ENCODE measurements at regions not wholly inside any gene's neighbourhood (a gene's known extent, or its start where the extent isn't known, plus 50 kb on each side); places are given as distances from the start of the nearest gene placed in this dataset.

DNA sequence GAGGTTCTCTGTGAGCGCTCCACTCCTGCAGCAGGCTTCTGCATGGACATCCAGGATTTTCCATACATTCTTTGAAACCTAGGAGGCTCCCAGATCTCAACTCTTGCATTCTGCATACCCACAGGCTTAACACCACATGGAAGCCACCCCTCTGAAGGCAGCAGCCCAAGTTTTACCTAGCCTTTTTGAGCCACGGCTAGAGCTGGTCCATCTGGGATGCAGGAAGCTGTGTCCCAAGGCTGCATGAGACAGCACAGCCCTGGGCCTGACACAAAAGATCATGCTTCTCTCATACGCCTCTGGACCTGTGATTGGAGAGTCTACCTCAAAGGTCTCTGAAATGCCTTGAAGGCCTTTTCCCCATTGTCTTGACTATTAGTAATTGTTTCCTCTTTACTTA lies 53.6 kb upstream of the RPRM start:
- no peak for TF ChIP-seq EP300 (IDR thresholded peaks at IDR 0.05)
- TF ChIP-seq POLR2A (IDR thresholded peaks at IDR 0.05), result no peak
